Adrenal gland (tissue), 5 donors: ENCODE measurements at regions not wholly inside any gene's neighbourhood (a gene's known extent, or its start where the extent isn't known, plus 50 kb on each side); places are given as distances from the start of the nearest gene placed in this dataset.

Source experiments
- CTCF ChIP-seq, 6 experiments: fragments of 450-650 bp in 4 of 6; fragments of 200-600 bp in 2 of 6; sonication (generic) in 1 of 6; IDR thresholded peaks; 1 replicate in 5 of 6; 2 replicates in 1 of 6; pipeline versions ENCODE4 v1.5.1 to v1.8.0; 2016 to 2021; ENCODE audit warnings: antibody characterized with exemption in 6 of 6, mild to moderate bottlenecking in 2 of 6, moderate library complexity in 1 of 6
- POLR2A ChIP-seq, 2 donors: fragments of 450-650 bp; IDR thresholded peaks; one replicate each; pipeline ENCODE4 v1.6.1; 2017; ENCODE audit warnings: antibody characterized with exemption in 2 of 2, mild to moderate bottlenecking in 2 of 2, moderate library complexity in 1 of 2
- donor health status: DM: no; HTN: no; CAD: no.

GRCh38 chr12:91951571-91951970 lies 194.1 kb downstream of the BTG1 start:
- TF ChIP-seq CTCF (IDR thresholded peaks at IDR 0.05) = no peak
- no peak for TF ChIP-seq POLR2A (IDR thresholded peaks at IDR 0.05)
